GM19239 (cell line): ENCODE measurements at regions not wholly inside any gene's neighbourhood (a gene's known extent, or its start where the extent isn't known, plus 50 kb on each side); places are given as distances from the start of the nearest gene placed in this dataset.
"Not testable (repeated sequence)": the region's sequence is repeated elsewhere in the genome, so short reads cannot be mapped to it uniquely, and the experiment has no call there.

Source experiments
- DNase-seq: peaks from one replicate; pipeline ENCODE4 v3.0.0; 2011; ENCODE audit warnings: low spot score; ENCODE audit not compliant: insufficient read length
- FAIRE-seq: peaks from 2 replicates; lab custom pipeline; 2011; peaks lifted over from hg19 to GRCh38; lab: Jason Lieb, UNC

DNA sequence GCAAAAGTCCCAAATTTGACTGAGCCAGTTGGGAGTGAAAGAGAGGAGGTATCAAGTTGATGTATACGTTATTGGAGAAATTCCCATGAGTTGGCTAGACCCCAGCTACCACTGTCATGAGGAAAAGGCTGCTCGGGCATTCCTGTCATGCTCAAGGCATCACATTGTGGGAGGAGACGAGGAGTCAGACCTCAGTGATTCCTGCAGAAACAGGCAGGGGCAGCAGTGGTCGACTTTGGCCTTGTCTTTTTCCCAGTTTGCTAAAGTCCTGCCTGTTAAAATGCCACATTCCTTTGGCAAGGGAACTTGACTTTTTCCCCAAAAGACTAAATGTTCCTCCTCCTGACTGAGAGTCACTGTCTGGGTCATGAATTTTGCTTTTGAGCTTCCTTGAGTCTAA is 295.5 kb upstream of the HS3ST5 start:
- no peak for FAIRE-seq
- DNase-seq, result no peak

GRCh38 chr6:114634016-114634415 is 291.2 kb upstream of the HS3ST5 start:
- no peak for FAIRE-seq
- no peak for DNase-seq

GRCh38 chr6:114626226-114626625 is 283.4 kb upstream of the HS3ST5 start:
- DNase-seq, FAIRE-seq: not testable (repeated sequence)

GRCh38 chr6:114619621-114620200 is 276.9 kb upstream of the HS3ST5 start:
- DNase-seq, result no peak
- FAIRE-seq, result no peak

DNA sequence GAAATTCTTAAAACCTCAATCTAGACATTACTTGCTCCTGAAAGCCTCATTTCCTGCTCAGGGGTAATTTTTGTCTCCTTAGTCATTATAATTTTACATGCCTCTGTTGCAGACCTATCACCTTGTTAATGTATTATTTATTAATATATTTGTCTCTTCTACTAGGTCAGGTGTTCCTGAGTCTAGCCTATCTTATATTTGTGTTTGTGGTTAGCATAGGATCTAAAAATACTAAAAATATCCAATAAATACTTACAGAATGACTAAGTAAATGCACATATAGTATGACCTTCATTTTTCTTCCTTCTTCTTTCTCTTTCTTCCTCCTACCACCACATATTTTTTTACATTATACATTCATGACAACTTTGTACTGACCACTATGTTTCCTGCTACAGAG is 268.9 kb upstream of the HS3ST5 start:
- FAIRE-seq (no peak), DNase-seq (no peak)

DNA sequence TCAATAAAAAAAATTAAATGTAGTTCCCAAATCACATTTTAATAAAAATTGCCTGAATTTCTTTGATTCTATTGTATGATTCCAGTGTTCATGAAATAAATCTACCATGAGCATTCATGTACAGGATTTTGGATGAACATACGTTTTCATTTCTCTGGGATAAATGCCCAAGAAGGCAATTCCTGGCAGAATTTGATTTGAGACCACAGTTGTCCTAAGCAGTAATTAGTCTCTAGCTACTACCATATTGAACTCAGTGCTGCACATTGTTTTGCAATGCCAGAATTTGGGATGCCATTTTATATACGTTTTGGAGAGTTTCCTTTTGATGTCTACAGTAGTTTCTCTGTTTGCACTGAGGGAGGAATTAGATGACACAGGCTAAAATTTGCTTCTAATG is 265.3 kb upstream of the HS3ST5 start:
- FAIRE-seq, result no peak

DNA sequence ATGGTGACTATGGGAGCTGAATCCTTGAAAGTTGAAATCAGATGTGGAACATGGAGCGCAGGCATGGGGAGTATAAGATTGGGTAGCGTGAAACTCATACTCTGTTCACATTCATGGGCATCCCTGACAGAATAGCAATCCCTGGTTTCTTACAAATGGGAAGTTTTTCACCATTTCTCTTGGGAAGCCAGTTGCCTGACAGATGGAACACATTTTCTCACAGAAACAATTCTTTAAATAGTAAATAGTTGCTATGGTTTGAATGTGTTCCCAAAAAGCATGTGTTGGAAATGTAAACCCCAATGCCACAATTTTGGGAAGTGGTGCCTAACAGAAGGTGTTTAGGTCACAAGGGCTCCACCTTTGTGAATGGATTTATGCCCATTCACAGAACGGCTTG is 262.8 kb upstream of the HS3ST5 start:
- FAIRE-seq, result no peak
- no peak for DNase-seq

More for the DNA sequence above, 265.3 kb upstream of the HS3ST5 start:
- no peak for DNase-seq

- FAIRE-seq (no peak), DNase-seq (no peak)
These were observed 257.6 kb upstream of the HS3ST5 start for GRCh38 chr6:114600381-114600780.

- no peak for FAIRE-seq
- DNase-seq, result no peak
These were observed 252.8 kb upstream of the HS3ST5 start for GRCh38 chr6:114595591-114595990.

GRCh38 chr6:114595186-114595585 is 252.4 kb upstream of the HS3ST5 start:
- DNase-seq (no peak), FAIRE-seq (no peak)

- no peak for DNase-seq
- FAIRE-seq, result no peak
These were observed 249.7 kb upstream of the HS3ST5 start for GRCh38 chr6:114592506-114592905.

- DNase-seq (no peak), FAIRE-seq (no peak)
These were observed 245.9 kb upstream of the HS3ST5 start for GRCh38 chr6:114588726-114589125.

- FAIRE-seq, result no peak
- DNase-seq, result no peak
These were observed 243.5 kb upstream of the HS3ST5 start for GRCh38 chr6:114586298-114586697.

GRCh38 chr6:114581293-114581692 is 238.5 kb upstream of the HS3ST5 start:
- DNase-seq (no peak), FAIRE-seq (no peak)

DNA sequence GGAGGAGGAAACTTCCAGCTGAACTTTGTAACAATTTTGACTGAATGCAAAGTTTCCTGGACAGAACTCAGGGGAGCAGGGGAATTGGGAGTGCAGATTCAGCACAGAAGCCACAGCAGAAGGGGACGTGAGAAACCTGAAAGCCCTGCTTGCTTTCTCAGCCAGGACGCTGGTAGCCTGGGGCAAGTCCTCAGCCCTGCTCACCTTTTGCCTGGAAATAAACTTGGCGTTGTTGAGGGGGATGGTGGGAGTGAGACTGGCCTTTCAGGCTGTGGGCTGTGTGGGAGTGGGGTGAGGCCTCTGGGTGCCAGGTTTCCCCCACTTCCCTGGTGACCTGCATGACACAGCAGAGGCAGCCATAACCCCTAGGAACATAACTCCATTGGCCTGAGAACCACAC is 238.1 kb upstream of the HS3ST5 start:
- FAIRE-seq (no peak), DNase-seq (no peak)

DNA sequence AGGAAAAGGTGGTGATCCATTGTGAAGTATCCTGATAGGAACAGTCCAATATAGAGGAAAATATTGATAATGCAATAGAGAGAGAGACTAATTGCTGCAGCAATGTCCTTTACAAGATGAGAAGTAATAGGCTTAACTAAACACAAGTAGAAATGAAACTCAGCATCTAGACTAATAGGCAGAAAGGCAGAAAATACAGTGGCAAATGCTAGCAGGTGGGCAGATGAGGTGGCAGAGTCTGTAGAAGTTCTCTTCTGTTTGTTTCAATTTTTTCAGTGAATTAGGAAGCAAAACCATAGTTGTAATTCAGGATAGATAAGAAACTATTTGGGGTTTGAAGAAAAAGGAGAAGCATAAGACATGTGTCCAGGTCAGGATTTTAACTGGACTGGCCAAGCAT is 236.7 kb upstream of the HS3ST5 start:
- FAIRE-seq, result no peak

DNA sequence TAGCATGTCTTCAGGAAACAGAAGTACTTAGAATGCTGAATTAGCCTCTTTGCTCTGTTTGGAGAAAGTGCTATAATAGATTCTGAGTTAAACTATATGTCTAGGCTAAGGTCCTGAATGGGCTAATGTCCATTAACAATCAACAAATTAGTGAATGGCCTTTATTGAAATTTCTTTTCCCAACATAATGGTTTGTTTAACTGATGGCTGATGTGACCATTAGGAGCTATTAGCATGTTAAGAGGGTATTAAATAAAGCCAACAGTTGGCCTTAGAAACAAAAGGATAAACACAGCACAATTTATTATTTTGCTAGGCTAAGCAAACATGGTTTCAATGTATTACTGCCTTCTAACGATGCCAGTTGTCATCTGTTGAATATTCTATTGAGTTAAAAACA is 234.3 kb upstream of the HS3ST5 start:
- DNase-seq (no peak), FAIRE-seq (no peak)

More for the DNA sequence above, 236.7 kb upstream of the HS3ST5 start:
- no peak for DNase-seq

GRCh38 chr6:114576330-114576729 is 233.5 kb upstream of the HS3ST5 start:
- DNase-seq (no peak), FAIRE-seq (no peak)

DNA sequence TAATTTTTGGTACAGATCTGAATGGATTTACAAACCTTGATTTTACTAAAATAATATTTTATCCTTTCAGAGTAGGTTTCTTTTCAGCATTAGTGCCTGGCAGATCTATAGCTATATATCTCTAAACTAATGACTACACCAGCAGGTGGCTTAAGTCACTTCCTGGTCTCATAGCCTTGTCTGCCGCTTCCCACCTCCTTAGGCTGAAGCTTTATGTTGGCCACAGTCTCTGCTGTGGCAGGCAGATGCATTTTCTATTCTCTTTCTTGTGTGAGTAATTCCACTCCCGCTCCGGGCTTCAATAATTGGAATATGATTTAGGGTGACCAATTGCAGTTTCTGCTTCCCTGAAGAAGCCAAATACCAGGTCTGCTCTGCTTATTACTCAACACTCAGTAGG is 226.8 kb upstream of the HS3ST5 start:
- no peak for DNase-seq
- FAIRE-seq, result no peak

DNA sequence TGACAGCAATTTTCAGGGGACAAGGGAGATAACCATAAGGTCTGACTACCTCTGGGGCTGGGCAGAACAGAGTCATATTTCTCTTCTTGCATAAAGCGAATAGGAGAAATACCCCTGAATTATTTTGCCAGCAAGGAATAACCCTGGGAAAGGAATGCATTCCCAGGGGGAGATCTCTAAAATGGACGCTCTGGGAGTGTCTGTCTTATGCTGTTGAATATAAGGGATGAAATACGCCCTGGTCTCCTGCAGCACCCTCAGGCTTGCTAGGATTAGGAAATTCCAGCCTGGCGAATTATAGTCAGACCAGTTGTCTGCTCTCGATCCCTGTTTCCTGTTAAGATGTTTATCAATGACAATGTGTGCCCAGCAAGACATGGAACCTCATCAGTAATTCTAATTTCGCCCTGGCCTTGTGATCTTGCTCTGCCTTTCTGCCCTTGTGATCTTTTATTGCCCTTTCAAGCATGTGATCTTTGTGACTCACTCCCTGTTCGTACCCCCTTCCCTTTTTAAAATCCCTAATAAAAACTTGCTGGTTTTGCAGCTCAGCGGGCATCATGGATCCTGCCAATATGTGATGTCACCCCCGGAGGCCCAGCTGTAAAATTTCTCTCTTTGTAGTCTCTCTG is 221.6 kb upstream of the HS3ST5 start:
- no peak for FAIRE-seq
- DNase-seq, result no peak

GRCh38 chr6:114559419-114559818 is 216.6 kb upstream of the HS3ST5 start:
- FAIRE-seq, result no peak

GRCh38 chr6:114558153-114558552 is 215.3 kb upstream of the HS3ST5 start:
- DNase-seq (no peak), FAIRE-seq (no peak)

More at GRCh38 chr6:114559419-114559818, 216.6 kb upstream of the HS3ST5 start:
- DNase-seq, result no peak
